ENCODE measurements at regions not wholly inside any gene's neighbourhood (a gene's known extent, or its start where the extent isn't known, plus 50 kb on each side); places are given as distances from the start of the nearest gene placed in this dataset.

DNA sequence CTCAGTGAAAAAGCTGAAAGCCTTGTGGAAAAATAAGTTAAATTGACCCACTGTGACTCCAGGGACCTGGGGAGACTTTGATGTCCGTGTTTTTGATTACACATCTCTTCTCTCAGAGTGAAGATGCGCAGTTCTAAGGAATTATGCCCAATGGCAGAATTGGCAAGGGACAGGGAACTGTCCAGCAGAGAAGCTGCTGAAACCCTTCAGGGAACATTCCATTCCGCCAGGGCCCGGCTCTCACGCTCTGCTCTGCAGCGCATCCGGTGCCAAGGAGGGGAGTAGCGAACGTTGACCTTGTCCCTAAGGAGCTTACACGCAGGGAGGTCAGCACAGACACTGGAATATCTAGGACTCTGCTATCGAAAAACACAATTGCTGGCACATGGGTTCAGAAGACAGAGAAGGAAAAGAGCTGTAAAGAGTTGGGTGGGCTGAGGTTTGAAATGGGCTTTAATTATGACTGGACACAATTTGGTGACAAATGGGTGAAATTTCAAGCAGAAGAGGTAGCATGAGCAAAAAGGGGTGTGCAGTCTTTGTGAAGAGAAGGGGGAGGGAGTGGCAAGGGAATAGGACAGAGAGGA, 64.5 kb upstream of the B3GAT1 start:
- DNase-seq (ENCODE audit: low read depth): no peak

DNA sequence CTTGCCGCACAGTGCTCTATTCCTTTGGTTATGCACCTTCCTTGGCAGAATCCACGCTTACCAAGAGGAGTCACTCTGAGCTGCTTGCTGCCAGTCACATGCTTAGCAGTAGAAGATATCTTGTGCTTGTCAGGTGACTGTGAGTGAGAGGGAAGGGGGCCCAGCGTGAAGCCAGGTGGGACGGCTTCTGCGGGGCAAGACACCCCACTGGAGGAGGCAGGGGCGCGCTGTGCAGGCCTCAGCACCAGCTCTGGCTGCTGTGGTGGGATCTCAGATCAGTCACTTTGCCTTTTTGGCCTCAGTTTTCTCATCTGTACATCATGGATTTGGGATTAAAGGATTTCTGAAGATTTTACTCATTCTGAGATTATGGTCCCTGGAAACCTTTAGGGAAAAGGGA, 63.9 kb upstream of the B3GAT1 start:
- DNase-seq (ENCODE audit: low read depth): no peak

DNA sequence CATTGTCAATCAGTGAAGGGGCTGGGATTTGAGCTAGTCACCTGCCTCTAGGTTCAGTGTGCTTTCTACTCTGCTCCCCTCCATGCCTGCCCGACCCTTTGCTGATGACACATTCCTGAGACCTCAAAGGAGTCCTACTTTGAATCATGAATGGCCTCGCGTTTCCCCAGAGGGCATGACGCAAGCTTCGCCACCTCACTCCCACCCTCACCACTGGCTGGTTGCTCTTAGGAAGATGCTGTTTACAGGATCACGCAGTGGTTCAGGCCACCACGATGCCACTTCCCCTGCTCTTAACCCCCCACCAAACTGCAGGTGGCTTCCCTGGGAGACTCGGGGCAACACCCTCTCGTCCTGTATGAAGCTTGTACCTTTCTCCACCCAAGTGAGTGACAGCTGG, 62.9 kb upstream of the B3GAT1 start:
- peak; percentile 6 for DNase-seq (ENCODE audit: low read depth)

GRCh38 chr11:134474070-134474860, 62.2 kb upstream of the B3GAT1 start:
- DNase-seq (ENCODE audit: low read depth): no peak

GRCh38 chr11:134471716-134472455, 59.8 kb upstream of the B3GAT1 start:
- no peak for DNase-seq (ENCODE audit: low read depth)

- DNase-seq (ENCODE audit: low read depth): no peak
Measured at GRCh38 chr11:134471087-134471715, 59.2 kb upstream of the B3GAT1 start.

GRCh38 chr11:134470238-134470637, 58.2 kb upstream of the B3GAT1 start:
- DNase-seq (ENCODE audit: low read depth): no peak

GRCh38 chr11:134469627-134470026, 57.6 kb upstream of the B3GAT1 start:
- DNase-seq (ENCODE audit: low read depth): no peak

DNA sequence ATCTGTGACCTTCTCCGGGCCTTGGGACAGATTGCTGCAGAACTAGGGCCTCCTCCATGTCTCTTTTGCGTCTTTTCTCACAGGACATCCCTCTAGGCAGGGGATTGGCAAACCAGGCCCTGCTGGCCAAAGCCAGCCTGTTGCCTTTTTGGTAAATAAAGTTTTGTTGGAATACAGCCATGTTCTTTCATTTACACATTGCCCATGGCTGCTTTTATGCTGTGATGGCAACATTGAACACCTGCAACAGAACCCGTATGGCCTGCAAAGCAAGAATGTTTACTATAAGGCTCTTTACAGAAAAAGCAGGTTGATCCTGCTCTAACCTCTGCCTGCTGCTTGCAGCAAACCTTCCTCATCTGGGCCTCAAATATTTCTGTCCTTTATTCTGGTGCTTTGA, 56.8 kb upstream of the B3GAT1 start:
- no peak for DNase-seq (ENCODE audit: low read depth)

DNA sequence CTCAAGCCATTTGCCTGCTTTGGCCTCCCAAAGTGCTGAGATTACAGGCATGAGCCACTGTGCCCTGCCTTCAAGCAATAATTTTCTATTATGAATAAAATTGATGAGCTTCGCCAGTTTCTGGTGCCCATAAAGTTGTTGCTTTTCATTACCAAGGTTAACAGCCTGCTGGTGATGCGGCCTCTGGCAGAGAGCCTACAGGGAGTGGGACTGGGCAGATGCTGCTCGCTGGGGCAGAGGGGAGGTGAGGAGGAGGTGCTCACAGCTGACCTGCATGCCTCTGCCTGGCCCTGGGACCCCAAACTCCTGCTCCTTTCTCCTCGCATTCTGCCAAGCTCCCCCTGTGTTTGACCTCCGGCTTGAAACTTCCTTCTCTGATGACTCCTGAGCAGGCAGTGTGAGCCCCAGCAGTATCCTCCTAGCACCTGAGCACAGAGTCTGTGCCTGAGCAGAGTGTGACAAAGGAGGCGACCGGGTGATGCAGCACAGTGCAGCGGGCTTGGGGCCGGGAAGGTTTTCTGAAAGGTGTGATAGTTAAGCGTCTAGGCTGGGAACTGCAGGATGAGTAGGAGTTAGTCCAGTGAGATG, 56.1 kb upstream of the B3GAT1 start:
- no peak for DNase-seq (ENCODE audit: low read depth)

DNA sequence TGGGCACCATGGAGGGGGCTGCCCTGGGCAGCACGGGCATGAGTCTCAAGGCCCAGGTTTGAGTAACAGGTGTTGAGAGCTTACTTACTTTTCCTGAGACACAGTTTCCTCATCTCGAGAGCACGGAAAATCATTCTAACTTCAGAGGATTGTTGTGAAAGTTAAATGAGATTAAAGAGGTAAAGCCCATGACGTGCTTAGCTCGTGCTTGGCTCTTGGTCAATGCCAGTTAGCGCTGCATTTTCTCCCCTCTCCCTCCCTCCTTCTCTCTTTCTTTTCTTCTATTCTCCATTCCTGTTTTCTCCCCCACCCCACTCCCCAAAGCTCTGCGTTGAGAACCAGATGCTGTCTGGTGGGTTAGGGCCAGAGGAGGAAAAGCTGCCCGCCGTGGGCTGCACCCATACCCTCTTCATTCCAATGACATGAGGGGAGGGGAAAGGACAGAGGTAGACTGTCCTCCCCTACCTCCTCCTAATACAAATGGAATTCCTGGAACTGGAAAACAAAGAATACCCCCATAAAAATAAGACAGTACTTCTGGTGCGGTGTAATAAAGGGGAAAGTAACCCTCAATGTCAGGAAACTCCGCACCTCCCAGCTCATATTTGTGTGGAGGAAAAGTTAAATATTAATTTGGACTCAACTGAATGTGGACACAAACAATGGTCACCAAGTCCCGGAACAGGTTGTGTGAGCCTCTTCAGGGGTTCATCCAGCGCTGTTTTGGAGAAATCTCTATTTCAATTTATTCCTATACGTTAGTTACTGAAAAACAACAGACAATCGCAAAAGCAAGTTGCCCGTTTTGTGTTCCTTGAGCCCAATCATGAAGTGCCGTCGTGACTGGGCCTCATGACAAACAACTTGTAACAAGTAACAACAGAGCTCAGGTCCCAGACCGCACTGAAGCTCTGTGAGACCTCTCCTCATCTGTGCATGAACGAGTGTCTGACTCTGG, 54.8 kb upstream of the B3GAT1 start:
- DNase-seq (ENCODE audit: low read depth): no peak

DNA sequence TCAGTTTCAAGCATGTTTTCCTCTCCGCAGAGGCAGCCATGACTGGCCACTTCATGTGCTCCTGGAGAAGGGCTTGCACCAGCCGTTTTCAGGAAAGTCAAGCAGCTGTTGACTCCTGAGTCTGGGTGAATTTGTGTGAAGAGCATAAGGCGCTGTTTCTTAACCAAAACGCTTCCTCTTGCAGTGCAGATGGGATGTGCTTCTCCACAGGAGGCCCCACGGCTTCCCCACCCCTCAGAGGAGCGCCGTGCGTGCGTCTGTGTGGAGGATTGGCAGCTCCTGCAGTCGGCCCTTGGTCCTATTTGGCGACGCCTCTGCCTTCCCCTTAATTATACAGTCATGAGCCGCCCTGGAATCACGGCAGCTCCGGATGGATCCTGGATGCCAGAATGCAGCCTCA, 54.1 kb upstream of the B3GAT1 start:
- no peak for DNase-seq (ENCODE audit: low read depth)

DNA sequence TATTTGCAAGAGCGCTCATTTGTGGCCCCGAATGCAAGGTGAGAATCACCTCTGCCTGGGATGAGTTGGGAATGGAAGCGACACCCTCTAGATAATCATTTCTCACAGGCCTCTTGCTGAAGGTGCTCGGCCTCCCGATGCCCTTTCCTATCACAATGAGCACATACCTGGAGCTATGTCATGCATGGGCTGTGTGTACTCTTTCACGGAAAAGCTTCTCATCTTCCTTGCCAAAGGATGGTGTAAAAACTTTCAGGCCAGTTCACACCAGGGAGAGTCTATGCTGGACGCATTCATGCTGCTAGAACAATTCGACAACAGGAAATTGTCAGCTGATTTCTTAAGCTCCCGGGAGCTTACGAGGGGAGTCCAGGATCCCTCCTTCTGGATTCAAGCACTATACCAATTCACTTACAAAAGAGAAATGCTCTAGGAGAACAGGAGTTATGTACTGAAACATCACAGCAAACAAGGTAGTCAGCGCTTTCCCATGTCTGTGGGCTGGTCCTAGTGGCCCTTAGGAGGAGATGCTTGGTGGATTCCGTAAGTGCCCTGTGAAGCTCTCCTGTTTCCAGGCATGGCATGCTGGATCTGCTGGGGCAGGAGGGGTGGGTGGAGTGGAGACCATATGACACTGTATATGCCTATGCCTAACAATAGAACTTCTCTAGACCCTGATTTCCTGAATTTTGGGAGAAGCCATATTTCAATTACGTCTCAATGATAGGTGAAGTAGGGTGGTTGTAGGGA, 53.1 kb upstream of the B3GAT1 start:
- no peak for DNase-seq (ENCODE audit: low read depth)

DNA sequence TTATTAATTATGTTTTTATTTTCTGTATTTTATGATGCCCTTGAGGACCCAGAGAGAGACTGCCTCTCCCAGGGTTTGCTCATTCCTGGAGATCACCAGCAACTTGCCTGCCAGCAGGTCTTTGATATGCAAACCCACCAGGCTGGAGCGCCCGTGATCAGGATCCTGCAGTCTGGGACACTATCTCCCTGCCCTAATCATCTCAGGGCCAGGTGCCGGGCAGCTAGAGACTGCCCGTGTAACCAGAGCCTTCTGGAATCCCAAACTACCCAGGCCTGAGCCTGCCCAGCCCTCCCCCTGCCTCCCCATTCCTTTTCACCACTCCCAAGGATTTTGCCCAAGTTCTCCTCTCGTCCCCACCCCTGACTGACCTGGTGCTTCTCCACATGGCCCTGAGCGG, 52.2 kb upstream of the B3GAT1 start:
- DNase-seq (ENCODE audit: low read depth): no peak

GRCh38 chr11:134463716-134464115, 51.7 kb upstream of the B3GAT1 start:
- DNase-seq (ENCODE audit: low read depth): no peak
